Liver (tissue), 7 donors: ENCODE measurements at regions not wholly inside any gene's neighbourhood (a gene's known extent, or its start where the extent isn't known, plus 50 kb on each side); places are given as distances from the start of the nearest gene placed in this dataset.
"Not testable (repeated sequence)": the region's sequence is repeated elsewhere in the genome, so short reads cannot be mapped to it uniquely, and the experiment has no call there.

Experiments
- DNase-seq: peaks from one replicate; pipeline ENCODE4 v3.0.0-alpha.2; 2017; ENCODE audit warnings: low spot score
- H3K27ac ChIP-seq, 2 donors: one replicate each; pipeline ENCODE4 v1.7.0; 2013; ENCODE audit warnings: inconsistent platforms in 2 of 2, low read length in 2 of 2, control low read depth in 1 of 2, low read depth in 1 of 2, mild to moderate bottlenecking in 1 of 2
- H3K27me3 ChIP-seq, 4 donors: one replicate each; pipeline versions ENCODE4 v1.6.1 to v1.7.0; 2013; ENCODE audit warnings: low read length in 3 of 4, inconsistent platforms in 1 of 4, mild to moderate bottlenecking in 1 of 4, moderate library complexity in 1 of 4; ENCODE audit not compliant: control insufficient read depth in 4 of 4, insufficient read depth in 4 of 4
- H3K36me3 ChIP-seq, 4 donors: one replicate each; pipeline versions ENCODE4 v1.6.1 to v1.7.0; 2013; ENCODE audit warnings: low read length in 3 of 4, mild to moderate bottlenecking in 3 of 4, low read depth in 1 of 4, moderate library complexity in 1 of 4; ENCODE audit not compliant: control insufficient read depth in 4 of 4, insufficient read depth in 3 of 4
- H3K4me1 ChIP-seq, 4 donors: one replicate each; pipeline versions ENCODE4 v1.6.1 to v1.7.0; 2013; ENCODE audit warnings: low read length in 3 of 4, mild to moderate bottlenecking in 3 of 4, moderate library complexity in 1 of 4; ENCODE audit not compliant: control insufficient read depth in 4 of 4, insufficient read depth in 4 of 4
- H3K4me3 ChIP-seq, 3 donors: one replicate each; pipeline versions ENCODE4 v1.6.1 to v1.7.0; 2013; ENCODE audit warnings: low read length in 3 of 3, control low read depth in 1 of 3, low read depth in 1 of 3, mild to moderate bottlenecking in 1 of 3
- H3K9ac ChIP-seq, 2 donors: one replicate each; pipeline ENCODE4 v1.7.0; 2013; ENCODE audit warnings: low read length in 2 of 2, mild to moderate bottlenecking in 2 of 2, moderate library complexity in 2 of 2, control low read depth in 1 of 2, low read depth in 1 of 2
- H3K9me3 ChIP-seq, 4 donors: one replicate each; pipeline versions ENCODE4 v1.6.1 to v1.7.0; 2013; ENCODE audit warnings: low read length in 3 of 4; ENCODE audit not compliant: control insufficient read depth in 4 of 4
- EGR1 ChIP-seq, 2 donors: IDR thresholded peaks; 2 replicates each; pipeline ENCODE4 v1.6.1; 2016 to 2018; ENCODE audit warnings: antibody characterized with exemption in 2 of 2, low read depth in 2 of 2
- FOXA1 ChIP-seq: IDR thresholded peaks from 2 replicates; pipeline ENCODE4 v1.6.1; 2016; ENCODE audit warnings: antibody characterized with exemption
- FOXA2 ChIP-seq: IDR thresholded peaks from 2 replicates; pipeline ENCODE4 v1.6.1; 2016; ENCODE audit warnings: antibody characterized with exemption
- JUND ChIP-seq, 2 donors: IDR thresholded peaks; 2 replicates each; pipeline ENCODE4 v1.6.1; 2016; ENCODE audit warnings: antibody characterized with exemption in 2 of 2
- RAD21 ChIP-seq, 2 donors: IDR thresholded peaks; 2 replicates each; pipeline ENCODE4 v1.6.1; 2016; ENCODE audit warnings: antibody characterized with exemption in 2 of 2, mild to moderate bottlenecking in 2 of 2
- RXRA ChIP-seq, 2 donors: IDR thresholded peaks; 2 replicates each; pipeline ENCODE4 v1.6.1; 2017 to 2018; ENCODE audit warnings: antibody characterized with exemption in 2 of 2, mild to moderate bottlenecking in 1 of 2
- TAF1 ChIP-seq: conservative IDR thresholded peaks from 2 replicates; pipeline ENCODE4 v1.6.1; 2016; ENCODE audit warnings: antibody characterized with exemption, mild to moderate bottlenecking
- ZBTB33 ChIP-seq: IDR thresholded peaks from 2 replicates; pipeline ENCODE4 v1.6.1; 2016; ENCODE audit warnings: antibody characterized with exemption
- WGBS: extraction: QIAGEN DNeasy Blood & Tissue Kit; methylation state at CpG from one replicate; pipeline ENCODE4 v1.1.7; 2013; 5-methylcytosine and 5-hydroxymethylcytosine counted together
- TF ChIP-seq, protein P1 (sequence below): IDR thresholded peaks from 2 replicates; pipeline ENCODE4 v1.6.1; 2016; ENCODE audit warnings: antibody characterized with exemption
- TF ChIP-seq, protein P2 (sequence below): IDR thresholded peaks from 2 replicates; pipeline ENCODE4 v1.6.1; 2016; ENCODE audit warnings: antibody characterized with exemption, mild to moderate bottlenecking
- donor health status: healthy.
- donor health status: healthy.
- donor health status: healthy.
- donor health status: healthy.

DNA sequence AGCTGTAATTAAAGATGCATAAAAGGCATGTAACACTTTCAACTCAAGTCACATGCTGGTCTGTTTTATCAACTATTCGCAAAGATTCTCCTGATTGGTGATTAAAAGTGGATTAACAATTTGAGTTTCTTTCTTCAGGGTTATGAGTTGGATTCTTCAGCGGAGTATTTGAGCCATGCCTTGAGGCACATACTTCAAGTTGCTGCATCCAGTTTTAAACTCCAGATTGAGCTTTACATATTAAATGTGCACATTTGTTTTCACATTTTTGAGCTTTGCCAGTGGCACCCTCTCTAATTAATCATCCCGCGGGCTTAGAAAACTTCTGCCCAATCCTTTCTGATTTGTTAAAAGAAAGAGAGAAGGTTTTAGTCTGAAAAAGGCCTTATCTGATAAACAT lies 654.5 kb downstream of the PRIM2 start:
- H3K4me1 ChIP-seq, DNase-seq, H3K9me3 ChIP-seq, H3K36me3 ChIP-seq, H3K27ac ChIP-seq, H3K9ac ChIP-seq, H3K27me3 ChIP-seq, H3K4me3 ChIP-seq: not testable (repeated sequence)
- 91% methylated on average over 4 of the region's 4 CpGs for whole genome bisulfite sequencing

GRCh38 chr6:57974653-57975052 lies 657.2 kb downstream of the PRIM2 start:
- no peak overlapping the region for H3K9ac ChIP-seq
- H3K27me3 ChIP-seq = no peaks in the 10 kb centered on the region
- no peak for DNase-seq
- H3K4me1 ChIP-seq = no peaks in the 10 kb centered on the region
- no peaks in the 10 kb centered on the region for H3K36me3 ChIP-seq
- 78% methylated on average over 7 of the region's 7 CpGs for WGBS
- no peak overlapping the region for H3K4me3 ChIP-seq
- no peak for TF ChIP-seq RAD21 (IDR thresholded peaks at IDR 0.05)
- TF ChIP-seq JUND (IDR thresholded peaks at IDR 0.05) = no peak
- TF ChIP-seq FOXA1 = no peak
- TF ChIP-seq EGR1 (IDR thresholded peaks at IDR 0.05; ENCODE audit: low read depth in 2 of 2) = no peak
- TF ChIP-seq, protein P1, sequence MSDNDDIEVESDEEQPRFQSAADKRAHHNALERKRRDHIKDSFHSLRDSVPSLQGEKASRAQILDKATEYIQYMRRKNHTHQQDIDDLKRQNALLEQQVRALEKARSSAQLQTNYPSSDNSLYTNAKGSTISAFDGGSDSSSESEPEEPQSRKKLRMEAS = no peak
- no peak for TF ChIP-seq TAF1
- no peak for TF ChIP-seq FOXA2
- TF ChIP-seq, protein P2, sequence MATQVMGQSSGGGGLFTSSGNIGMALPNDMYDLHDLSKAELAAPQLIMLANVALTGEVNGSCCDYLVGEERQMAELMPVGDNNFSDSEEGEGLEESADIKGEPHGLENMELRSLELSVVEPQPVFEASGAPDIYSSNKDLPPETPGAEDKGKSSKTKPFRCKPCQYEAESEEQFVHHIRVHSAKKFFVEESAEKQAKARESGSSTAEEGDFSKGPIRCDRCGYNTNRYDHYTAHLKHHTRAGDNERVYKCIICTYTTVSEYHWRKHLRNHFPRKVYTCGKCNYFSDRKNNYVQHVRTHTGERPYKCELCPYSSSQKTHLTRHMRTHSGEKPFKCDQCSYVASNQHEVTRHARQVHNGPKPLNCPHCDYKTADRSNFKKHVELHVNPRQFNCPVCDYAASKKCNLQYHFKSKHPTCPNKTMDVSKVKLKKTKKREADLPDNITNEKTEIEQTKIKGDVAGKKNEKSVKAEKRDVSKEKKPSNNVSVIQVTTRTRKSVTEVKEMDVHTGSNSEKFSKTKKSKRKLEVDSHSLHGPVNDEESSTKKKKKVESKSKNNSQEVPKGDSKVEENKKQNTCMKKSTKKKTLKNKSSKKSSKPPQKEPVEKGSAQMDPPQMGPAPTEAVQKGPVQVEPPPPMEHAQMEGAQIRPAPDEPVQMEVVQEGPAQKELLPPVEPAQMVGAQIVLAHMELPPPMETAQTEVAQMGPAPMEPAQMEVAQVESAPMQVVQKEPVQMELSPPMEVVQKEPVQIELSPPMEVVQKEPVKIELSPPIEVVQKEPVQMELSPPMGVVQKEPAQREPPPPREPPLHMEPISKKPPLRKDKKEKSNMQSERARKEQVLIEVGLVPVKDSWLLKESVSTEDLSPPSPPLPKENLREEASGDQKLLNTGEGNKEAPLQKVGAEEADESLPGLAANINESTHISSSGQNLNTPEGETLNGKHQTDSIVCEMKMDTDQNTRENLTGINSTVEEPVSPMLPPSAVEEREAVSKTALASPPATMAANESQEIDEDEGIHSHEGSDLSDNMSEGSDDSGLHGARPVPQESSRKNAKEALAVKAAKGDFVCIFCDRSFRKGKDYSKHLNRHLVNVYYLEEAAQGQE = no peak
- TF ChIP-seq RXRA (IDR thresholded peaks at IDR 0.05) = no peak
- TF ChIP-seq ZBTB33 = no peak
- H3K27ac ChIP-seq = no peak overlapping the region
- no peaks in the 10 kb centered on the region for H3K9me3 ChIP-seq

GRCh38 chr6:57975127-57975526 lies 657.7 kb downstream of the PRIM2 start:
- not testable (repeated sequence) for H3K27ac ChIP-seq, H3K9ac ChIP-seq, H3K4me1 ChIP-seq, H3K27me3 ChIP-seq, H3K9me3 ChIP-seq, DNase-seq, H3K4me3 ChIP-seq, H3K36me3 ChIP-seq
- WGBS = 89% methylated on average over 10 of the region's 10 CpGs

- WGBS = 49% methylated on average over 1 of the region's 1 CpG
- H3K9me3 ChIP-seq, H3K27ac ChIP-seq, H3K36me3 ChIP-seq, H3K4me3 ChIP-seq, H3K4me1 ChIP-seq, H3K27me3 ChIP-seq, DNase-seq, H3K9ac ChIP-seq: not testable (repeated sequence)
Measured at GRCh38 chr6:57976371-57976770, 658.9 kb downstream of the PRIM2 start.
